ENCODE measurements at regions not wholly inside any gene's neighbourhood (a gene's known extent, or its start where the extent isn't known, plus 50 kb on each side); places are given as distances from the start of the nearest gene placed in this dataset.

DNA sequence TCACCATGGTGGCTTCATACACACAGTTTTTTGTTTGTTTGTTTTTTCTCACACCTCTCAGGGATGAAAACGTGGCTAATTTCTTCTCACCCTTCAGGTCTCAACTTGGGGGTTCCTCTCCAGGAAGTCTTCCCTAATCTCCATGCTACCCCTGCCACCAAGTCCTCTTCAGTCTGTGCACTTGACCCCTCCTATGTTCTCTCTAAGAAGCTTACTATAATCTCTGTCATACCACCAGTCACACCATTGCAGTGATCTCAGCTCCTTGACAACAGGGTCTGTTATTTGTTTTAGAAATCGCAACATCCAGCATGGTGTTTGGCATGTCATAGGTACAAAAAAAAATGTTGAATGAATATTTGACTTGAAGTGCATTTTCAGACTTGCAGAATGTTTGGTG lies 83.4 kb downstream of the PRORP start (continued):
- no peak for TF ChIP-seq ELK4 (IDR thresholded peaks at IDR 0.05; ENCODE audit: borderline replicate concordance, low read depth, low read length)
- TF ChIP-seq ZNF473 (tag by site-specific recombination; IDR thresholded peaks at IDR 0.05): no peak
- TF ChIP-seq ZNF23 (tag by site-specific recombination; IDR thresholded peaks at IDR 0.05; ENCODE audit: borderline replicate concordance): no peak
- no peak for TF ChIP-seq SCRT2 (tag by site-specific recombination; IDR thresholded peaks at IDR 0.05)
- no peak for TF ChIP-seq ZNF776 (tag by site-specific recombination; IDR thresholded peaks at IDR 0.05; ENCODE audit: borderline replicate concordance)
- TF ChIP-seq ZNF169 (tag by site-specific recombination; IDR thresholded peaks at IDR 0.05): no peak
- TF ChIP-seq ZFHX2 (tag by site-specific recombination; conservative IDR thresholded peaks at IDR 0.05): no peak
- TF ChIP-seq SCRT1 (tag by site-specific recombination; IDR thresholded peaks at IDR 0.05; ENCODE audit: borderline replicate concordance): no peak
- no peak for TF ChIP-seq ZNF560 (tag by site-specific recombination; IDR thresholded peaks at IDR 0.05; ENCODE audit: borderline replicate concordance)
- TF ChIP-seq ZNF19 (tag by site-specific recombination; IDR thresholded peaks at IDR 0.05; ENCODE audit: low read depth): no peak

DNA sequence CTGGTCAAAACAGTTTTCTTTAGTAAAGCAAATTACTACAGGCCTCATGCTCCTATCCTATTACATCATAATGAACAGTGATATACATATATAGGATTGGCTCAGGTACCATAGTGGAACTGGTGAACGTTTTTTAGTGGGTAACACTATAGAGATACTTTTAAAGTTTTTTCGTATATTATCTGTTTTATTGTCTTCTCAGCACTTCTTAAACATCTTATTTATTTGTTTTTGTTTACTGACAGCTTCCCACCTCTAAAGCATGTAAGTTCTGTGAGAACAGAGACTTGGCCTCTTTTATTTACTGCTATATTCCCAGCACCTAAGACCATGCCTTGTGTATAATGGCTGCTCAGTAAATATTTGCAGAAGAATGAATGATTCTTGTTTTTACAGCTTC lies 81.1 kb upstream of the PSMA6 start:
- ChIA-PET CTCF (no interaction called here), POLR2A (no interaction called here)
- H3K4me1 ChIP-seq (ENCODE audit: control insufficient read depth, insufficient read depth, low read length): peaks cover 7% of the 10 kb centered on the region

GRCh38 chr14:35212471-35213142 lies 79.6 kb upstream of the PSMA6 start:
- Histone ChIP-seq H3K4me1 (ENCODE audit: control insufficient read depth, insufficient read depth, low read length) (peaks cover 7% of the 10 kb centered on the region), H3K4me3 (ENCODE audit: low read depth, low read length) (no peak overlapping the region), H3K9me3 (ENCODE audit: control insufficient read depth, insufficient read depth, low read depth, low read length) (no peaks in the 10 kb centered on the region), H3K27ac (ENCODE audit: extremely low read depth, low read depth, low read length) (no peak overlapping the region), H3K36me3 (ENCODE audit: control insufficient read depth in 2 of 2, insufficient read depth in 1 of 2, low read length in 2 of 2) (no peaks in the 10 kb centered on the region)
- no peak for TF ChIP-seq ZNF423 (tag by site-specific recombination; IDR thresholded peaks at IDR 0.05)
- TF ChIP-seq ZNF274 (IDR thresholded peaks at IDR 0.05; ENCODE audit: low read length): no peak
- TF ChIP-seq ZNF274 (tag by site-specific recombination; IDR thresholded peaks at IDR 0.05; ENCODE audit: borderline replicate concordance): no peak
- TF ChIP-seq MYNN (tag by site-specific recombination; IDR thresholded peaks at IDR 0.05; ENCODE audit: borderline replicate concordance): no peak
- TF ChIP-seq ZNF202 (tag by site-specific recombination; IDR thresholded peaks at IDR 0.05; ENCODE audit: borderline replicate concordance): no peak
- TF ChIP-seq, protein P1, sequence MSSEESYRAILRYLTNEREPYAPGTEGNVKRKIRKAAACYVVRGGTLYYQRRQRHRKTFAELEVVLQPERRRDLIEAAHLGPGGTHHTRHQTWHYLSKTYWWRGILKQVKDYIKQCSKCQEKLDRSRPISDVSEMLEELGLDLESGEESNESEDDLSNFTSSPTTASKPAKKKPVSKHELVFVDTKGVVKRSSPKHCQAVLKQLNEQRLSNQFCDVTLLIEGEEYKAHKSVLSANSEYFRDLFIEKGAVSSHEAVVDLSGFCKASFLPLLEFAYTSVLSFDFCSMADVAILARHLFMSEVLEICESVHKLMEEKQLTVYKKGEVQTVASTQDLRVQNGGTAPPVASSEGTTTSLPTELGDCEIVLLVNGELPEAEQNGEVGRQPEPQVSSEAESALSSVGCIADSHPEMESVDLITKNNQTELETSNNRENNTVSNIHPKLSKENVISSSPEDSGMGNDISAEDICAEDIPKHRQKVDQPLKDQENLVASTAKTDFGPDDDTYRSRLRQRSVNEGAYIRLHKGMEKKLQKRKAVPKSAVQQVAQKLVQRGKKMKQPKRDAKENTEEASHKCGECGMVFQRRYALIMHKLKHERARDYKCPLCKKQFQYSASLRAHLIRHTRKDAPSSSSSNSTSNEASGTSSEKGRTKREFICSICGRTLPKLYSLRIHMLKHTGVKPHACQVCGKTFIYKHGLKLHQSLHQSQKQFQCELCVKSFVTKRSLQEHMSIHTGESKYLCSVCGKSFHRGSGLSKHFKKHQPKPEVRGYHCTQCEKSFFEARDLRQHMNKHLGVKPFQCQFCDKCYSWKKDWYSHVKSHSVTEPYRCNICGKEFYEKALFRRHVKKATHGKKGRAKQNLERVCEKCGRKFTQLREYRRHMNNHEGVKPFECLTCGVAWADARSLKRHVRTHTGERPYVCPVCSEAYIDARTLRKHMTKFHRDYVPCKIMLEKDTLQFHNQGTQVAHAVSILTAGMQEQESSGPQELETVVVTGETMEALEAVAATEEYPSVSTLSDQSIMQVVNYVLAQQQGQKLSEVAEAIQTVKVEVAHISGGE (tag by site-specific recombination; conservative IDR thresholded peaks at IDR 0.05; ENCODE audit: low read depth): no peak
- TF ChIP-seq ZBTB48 (tag by site-specific recombination; IDR thresholded peaks at IDR 0.05): no peak
- no peak for TF ChIP-seq ZNF10 (tag by site-specific recombination; IDR thresholded peaks at IDR 0.05)
- ChIA-PET POLR2A (no interaction called here), CTCF (interaction anchor here (0.6 to 1.1 kb wide), 3 partner anchors 10 to 201 kb away, joined by 3 to 6 read pairs (median 3); partner anchors contain the start of gene NFKBIA)

More for the DNA sequence above, 81.1 kb upstream of the PSMA6 start:
- Histone ChIP-seq H3K36me3 (ENCODE audit: control insufficient read depth in 2 of 2, insufficient read depth in 1 of 2, low read length in 2 of 2) (no peaks in the 10 kb centered on the region), H3K4me3 (ENCODE audit: low read depth, low read length) (no peak overlapping the region), H3K27ac (ENCODE audit: extremely low read depth, low read depth, low read length) (no peak overlapping the region), H3K9me3 (ENCODE audit: control insufficient read depth, insufficient read depth, low read depth, low read length) (no peaks in the 10 kb centered on the region)
- TF ChIP-seq ZNF76 (tag by site-specific recombination; IDR thresholded peaks at IDR 0.05; ENCODE audit: borderline replicate concordance, low read depth) (no peak), ZNF133 (tag by site-specific recombination; IDR thresholded peaks at IDR 0.05) (no peak), MYNN (tag by site-specific recombination; IDR thresholded peaks at IDR 0.05; ENCODE audit: borderline replicate concordance) (no peak)
- TF ChIP-seq, protein P2, sequence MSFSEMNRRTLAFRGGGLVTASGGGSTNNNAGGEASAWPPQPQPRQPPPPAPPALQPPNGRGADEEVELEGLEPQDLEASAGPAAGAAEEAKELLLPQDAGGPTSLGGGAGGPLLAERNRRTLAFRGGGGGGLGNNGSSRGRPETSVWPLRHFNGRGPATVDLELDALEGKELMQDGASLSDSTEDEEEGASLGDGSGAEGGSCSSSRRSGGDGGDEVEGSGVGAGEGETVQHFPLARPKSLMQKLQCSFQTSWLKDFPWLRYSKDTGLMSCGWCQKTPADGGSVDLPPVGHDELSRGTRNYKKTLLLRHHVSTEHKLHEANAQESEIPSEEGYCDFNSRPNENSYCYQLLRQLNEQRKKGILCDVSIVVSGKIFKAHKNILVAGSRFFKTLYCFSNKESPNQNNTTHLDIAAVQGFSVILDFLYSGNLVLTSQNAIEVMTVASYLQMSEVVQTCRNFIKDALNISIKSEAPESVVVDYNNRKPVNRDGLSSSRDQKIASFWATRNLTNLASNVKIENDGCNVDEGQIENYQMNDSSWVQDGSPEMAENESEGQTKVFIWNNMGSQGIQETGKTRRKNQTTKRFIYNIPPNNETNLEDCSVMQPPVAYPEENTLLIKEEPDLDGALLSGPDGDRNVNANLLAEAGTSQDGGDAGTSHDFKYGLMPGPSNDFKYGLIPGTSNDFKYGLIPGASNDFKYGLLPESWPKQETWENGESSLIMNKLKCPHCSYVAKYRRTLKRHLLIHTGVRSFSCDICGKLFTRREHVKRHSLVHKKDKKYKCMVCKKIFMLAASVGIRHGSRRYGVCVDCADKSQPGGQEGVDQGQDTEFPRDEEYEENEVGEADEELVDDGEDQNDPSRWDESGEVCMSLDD (tag by site-specific recombination; IDR thresholded peaks at IDR 0.05): no peak
